SHP77 treated with DMSO at 0.1 percent for 48 hours (cell line): ENCODE measurements at regions not wholly inside any gene's neighbourhood (a gene's known extent, or its start where the extent isn't known, plus 50 kb on each side); places are given as distances from the start of the nearest gene placed in this dataset.

Experiments used
- DNase-seq: peaks from one replicate; lab custom pipeline; 2025; lab: John Stamatoyannopoulos, UW

GRCh38 chr4:22873899-22874298 lies 181.2 kb downstream of the GBA3 start:
- no peak for DNase-seq

- DNase-seq = no peak
Measured at GRCh38 chr4:22870847-22871449, 178.2 kb downstream of the GBA3 start.

GRCh38 chr4:22869235-22869634 lies 176.5 kb downstream of the GBA3 start:
- no peak for DNase-seq
